GM12864 (cell line): ENCODE measurements at regions not wholly inside any gene's neighbourhood (a gene's known extent, or its start where the extent isn't known, plus 50 kb on each side); places are given as distances from the start of the nearest gene placed in this dataset.

Experiments
- DNase-seq: peaks from one replicate; pipeline ENCODE4 v3.0.0-alpha.2; 2011; ENCODE audit warnings: low read depth
- H3K4me3 ChIP-seq: 2 replicates; pipeline ENCODE4 v1.5.1; 2011; ENCODE audit warnings: mild to moderate bottlenecking, low read depth, low read length, control low read depth
- TF ChIP-seq, protein P1 (sequence below): IDR thresholded peaks from 2 replicates; pipeline ENCODE4 v1.5.1; 2011; ENCODE audit warnings: low read depth, mild to moderate bottlenecking, moderate library complexity, low read length, control low read depth, inconsistent platforms; ENCODE audit errors: missing control alignments

DNA sequence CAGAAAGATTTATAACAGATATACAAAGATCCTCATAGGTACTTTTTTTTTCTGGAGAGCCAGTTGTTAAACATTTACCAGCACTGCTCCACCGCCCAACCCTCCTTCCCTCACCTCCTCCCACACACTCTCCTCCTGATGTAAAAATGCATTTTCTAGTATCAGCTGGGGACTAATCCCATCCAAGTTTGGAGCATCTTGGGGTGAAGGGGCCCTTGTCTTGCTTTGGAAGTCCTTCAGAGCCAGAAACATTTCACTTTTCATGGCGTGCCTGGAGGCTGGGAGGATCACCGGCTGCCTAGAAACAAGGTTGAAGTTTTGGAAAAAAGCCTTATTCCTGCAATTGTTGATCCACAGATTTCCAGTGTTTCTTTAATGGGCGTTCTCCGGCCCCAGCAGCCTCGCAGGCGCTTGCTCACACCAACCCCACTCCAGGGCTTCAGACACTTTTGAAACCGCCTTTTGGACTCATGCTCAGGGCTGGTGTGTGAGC lies 165.1 kb upstream of the AFDN start:
- DNase-seq, result no peak
- no peak overlapping the region for H3K4me3 ChIP-seq
- TF ChIP-seq, protein P1, sequence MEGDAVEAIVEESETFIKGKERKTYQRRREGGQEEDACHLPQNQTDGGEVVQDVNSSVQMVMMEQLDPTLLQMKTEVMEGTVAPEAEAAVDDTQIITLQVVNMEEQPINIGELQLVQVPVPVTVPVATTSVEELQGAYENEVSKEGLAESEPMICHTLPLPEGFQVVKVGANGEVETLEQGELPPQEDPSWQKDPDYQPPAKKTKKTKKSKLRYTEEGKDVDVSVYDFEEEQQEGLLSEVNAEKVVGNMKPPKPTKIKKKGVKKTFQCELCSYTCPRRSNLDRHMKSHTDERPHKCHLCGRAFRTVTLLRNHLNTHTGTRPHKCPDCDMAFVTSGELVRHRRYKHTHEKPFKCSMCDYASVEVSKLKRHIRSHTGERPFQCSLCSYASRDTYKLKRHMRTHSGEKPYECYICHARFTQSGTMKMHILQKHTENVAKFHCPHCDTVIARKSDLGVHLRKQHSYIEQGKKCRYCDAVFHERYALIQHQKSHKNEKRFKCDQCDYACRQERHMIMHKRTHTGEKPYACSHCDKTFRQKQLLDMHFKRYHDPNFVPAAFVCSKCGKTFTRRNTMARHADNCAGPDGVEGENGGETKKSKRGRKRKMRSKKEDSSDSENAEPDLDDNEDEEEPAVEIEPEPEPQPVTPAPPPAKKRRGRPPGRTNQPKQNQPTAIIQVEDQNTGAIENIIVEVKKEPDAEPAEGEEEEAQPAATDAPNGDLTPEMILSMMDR, result no peak

DNA sequence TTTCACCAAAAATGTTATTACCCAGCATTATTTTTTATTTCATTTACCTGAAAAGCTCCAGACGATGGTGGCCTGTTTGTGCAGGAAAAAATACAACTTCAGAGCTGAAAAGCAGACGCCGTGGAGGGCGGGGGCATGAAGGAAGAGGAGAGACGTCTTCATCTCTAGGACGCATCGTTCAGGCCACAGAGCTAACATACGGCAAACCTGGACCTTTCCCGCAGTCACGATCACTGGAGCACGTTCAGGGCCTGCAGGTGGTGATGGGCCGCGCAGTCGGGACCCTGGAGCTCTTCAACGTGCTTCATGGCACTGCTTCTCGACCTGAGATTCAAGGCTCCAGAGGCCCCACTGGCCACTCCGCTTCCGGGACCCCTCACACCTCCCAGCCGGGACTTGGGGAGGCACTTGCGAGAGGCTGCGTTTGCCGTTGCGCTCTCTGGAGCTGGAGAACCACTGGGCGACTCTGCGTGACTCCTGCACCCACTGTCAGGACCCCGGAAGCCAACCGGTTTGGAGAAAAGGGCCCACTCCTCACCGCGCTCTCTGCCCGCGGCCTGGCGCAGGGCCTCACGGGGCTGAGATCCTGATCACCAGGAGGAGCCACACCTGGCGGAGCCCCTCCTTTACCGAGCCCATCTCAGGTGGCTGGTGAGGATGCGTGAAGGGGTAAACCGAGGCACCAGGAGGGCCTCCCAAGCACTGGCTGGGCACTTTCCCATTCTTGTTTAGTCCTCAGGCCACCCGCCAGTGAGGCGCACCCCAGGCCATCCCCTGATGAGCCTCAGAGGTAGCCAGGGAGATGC lies 164.4 kb upstream of the AFDN start:
- no peak for DNase-seq
- H3K4me3 ChIP-seq, result no peak overlapping the region
- TF ChIP-seq, protein P1, result no peak

- no peak overlapping the region for H3K4me3 ChIP-seq
- TF ChIP-seq, protein P1, result no peak
- DNase-seq, result no peak
Observed at GRCh38 chr6:167662881-167663205, 163.9 kb upstream of the AFDN start.

GRCh38 chr6:167663316-167663715 lies 163.4 kb upstream of the AFDN start:
- TF ChIP-seq, protein P1, result no peak
- DNase-seq, result no peak
- no peak overlapping the region for H3K4me3 ChIP-seq

DNA sequence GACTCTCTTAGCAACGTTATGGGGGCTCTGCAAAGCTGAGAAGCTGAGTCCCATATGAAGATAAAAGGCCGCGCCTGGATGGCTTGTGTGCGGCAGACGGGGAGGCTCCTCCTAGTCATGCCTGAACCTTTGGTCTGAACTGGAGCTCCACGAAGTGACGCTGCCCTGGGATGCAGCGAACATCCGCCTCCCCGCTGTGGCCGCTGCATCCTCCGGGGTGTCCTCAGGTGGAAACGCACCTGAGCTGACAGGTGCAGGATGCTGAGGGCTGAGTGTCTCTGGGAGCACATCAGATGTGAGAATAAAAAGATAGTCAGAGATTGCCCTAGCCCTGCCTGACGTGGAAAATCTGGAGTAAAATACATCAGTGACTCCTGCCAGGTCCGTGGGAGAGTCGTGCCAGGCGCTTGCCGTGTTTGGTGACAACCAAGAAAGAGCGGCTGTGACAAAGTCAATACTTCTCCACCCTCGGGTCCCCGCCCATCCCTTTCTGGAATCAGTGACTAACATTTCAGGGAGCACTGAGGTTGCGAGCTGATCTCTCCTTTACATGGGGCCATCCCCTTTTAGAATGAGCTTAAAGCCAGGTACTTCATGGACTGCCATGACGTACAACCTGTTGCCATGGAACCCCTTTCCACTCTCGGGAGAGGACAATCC lies 162.8 kb upstream of the AFDN start:
- no peak overlapping the region for H3K4me3 ChIP-seq
- TF ChIP-seq, protein P1, result no peak
- no peak for DNase-seq

DNA sequence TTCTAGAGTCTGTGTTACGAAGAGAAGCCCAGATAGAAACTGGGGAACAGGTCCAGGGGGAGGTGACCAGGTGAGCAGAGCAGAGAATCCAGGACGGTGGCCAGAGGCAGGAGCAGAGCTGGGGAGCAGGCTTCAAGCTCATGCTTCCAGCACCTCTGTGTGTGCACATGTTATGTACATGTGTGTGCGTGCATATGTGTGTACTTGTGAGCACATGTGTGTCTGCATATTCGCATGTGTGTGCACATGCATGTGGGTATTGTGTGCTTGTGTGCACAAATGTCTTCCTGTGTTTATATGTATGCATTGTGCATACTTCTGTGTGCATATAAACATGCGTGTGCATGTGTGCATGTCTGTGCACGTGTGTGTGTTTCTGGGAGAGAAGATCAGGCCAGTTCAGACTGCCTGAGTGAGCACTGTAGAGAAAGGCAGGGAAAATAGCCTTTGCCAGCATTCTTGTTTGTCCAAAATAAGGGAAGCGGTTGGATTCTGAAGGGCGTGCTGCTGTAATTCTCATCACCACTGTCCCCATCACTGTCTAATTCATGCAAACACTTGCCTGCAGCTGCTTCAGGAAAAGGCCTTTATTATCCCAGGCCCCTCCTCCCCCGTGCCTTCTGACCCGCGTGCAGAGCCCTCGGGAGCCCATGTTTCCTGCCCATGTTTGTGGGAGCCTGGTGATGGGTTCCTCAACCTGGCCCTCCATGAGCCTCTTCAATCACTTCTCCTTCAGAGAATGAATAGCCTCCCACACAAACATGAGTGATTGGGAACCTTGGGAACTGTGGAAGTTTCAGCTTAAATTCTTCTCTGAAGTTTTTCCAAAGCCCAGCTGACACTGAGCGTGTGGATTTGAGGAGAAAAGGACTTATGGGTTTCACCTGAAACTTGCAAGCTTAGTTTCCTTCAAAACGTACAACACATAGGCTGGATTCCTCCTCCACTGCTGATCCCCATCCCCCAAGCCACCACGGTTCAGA lies 161.7 kb upstream of the AFDN start:
- no peak overlapping the region for H3K4me3 ChIP-seq
- DNase-seq, result no peak
- TF ChIP-seq, protein P1, result no peak
